GM23338 (cell line): ENCODE measurements at regions not wholly inside any gene's neighbourhood (a gene's known extent, or its start where the extent isn't known, plus 50 kb on each side); places are given as distances from the start of the nearest gene placed in this dataset.
A peak's percentile ranks its signal among the peaks of the same experiment; 100 is the strongest.

Experiments
- ATAC-seq: fragments of 200-7000 bp; cut with Tn5 transposase; 3 replicates; pipeline ENCODE4 v1.9.1; 2020
- DNase-seq: peaks from one replicate; pipeline ENCODE4 v3.0.0-alpha.2; 2015; ENCODE audit warnings: low spot score
- H2AFZ ChIP-seq: fragments of 200-600 bp; sonication (generic); 2 replicates; pipeline ENCODE4 v1.8.0; 2016; ENCODE audit warnings: antibody characterized with exemption, mild to moderate bottlenecking, moderate library complexity
- H3F3A ChIP-seq: fragments of 200-600 bp; sonication (generic); replicated peaks from 2 replicates; pipeline ENCODE4 v1.8.0; 2017; ENCODE audit warnings: antibody characterized with exemption, mixed run types, low read depth
- H3K27ac ChIP-seq: fragments of 200-600 bp; sonication (generic); 2 replicates; pipeline ENCODE4 v1.6.1; 2016; ENCODE audit warnings: low read depth
- H3K27me3 ChIP-seq: fragments of 200-600 bp; sonication (generic); 2 replicates; pipeline ENCODE4 v1.8.0; 2016; ENCODE audit warnings: mild to moderate bottlenecking, mixed run types, moderate library complexity; ENCODE audit not compliant: insufficient read depth
- H3K36me3 ChIP-seq: fragments of 200-600 bp; sonication (generic); 2 replicates; pipeline ENCODE4 v1.8.0; 2016; ENCODE audit warnings: mild to moderate bottlenecking; ENCODE audit not compliant: insufficient read depth
- H3K4me1 ChIP-seq: fragments of 200-600 bp; sonication (generic); 2 replicates; pipeline ENCODE4 v1.8.0; 2016; ENCODE audit warnings: mild to moderate bottlenecking, moderate library complexity; ENCODE audit not compliant: insufficient read depth
- H3K4me2 ChIP-seq: fragments of 200-600 bp; sonication (generic); 2 replicates; pipeline ENCODE4 v1.7.1; 2017; ENCODE audit warnings: mixed run types
- H3K4me3 ChIP-seq: fragments of 200-600 bp; sonication (generic); 2 replicates; pipeline ENCODE4 v1.6.1; 2016; ENCODE audit warnings: mixed run types
- H3K79me2 ChIP-seq: fragments of 200-600 bp; sonication (generic); replicated peaks from 2 replicates; pipeline ENCODE4 v1.8.0; 2017; ENCODE audit warnings: mild to moderate bottlenecking; ENCODE audit not compliant: insufficient read depth
- H3K9me2 ChIP-seq: fragments of 200-600 bp; sonication (generic); 2 replicates; pipeline ENCODE4 v1.8.0; 2017; ENCODE audit not compliant: insufficient read depth
- H4K20me1 ChIP-seq: fragments of 200-600 bp; sonication (generic); replicated peaks from 2 replicates; pipeline ENCODE4 v1.8.0; 2017; ENCODE audit warnings: mild to moderate bottlenecking; ENCODE audit not compliant: insufficient read depth
- H3K27ac Mint-ChIP-seq: 2 replicates; pipeline ENCODE4 v1.8.0; 2020; ENCODE audit warnings: inconsistent platforms, mild to moderate bottlenecking, moderate library complexity, mixed read lengths
- H3K27me3 Mint-ChIP-seq: 3 replicates; pipeline ENCODE4 v1.8.0; 2022; ENCODE audit warnings: low read depth, mild to moderate bottlenecking, moderate library complexity, mixed read lengths, inconsistent platforms; ENCODE audit not compliant: insufficient read depth, poor library complexity
- H3K36me3 Mint-ChIP-seq: 3 replicates; pipeline ENCODE4 v1.8.0; 2021; ENCODE audit warnings: low read depth, mild to moderate bottlenecking, inconsistent platforms, moderate library complexity, mixed read lengths
- H3K4me1 Mint-ChIP-seq: 3 replicates; pipeline ENCODE4 v1.8.0; 2020; ENCODE audit warnings: mild to moderate bottlenecking, inconsistent platforms, mixed read lengths
- H3K4me3 Mint-ChIP-seq: 3 replicates; pipeline ENCODE4 v1.8.0; 2021; ENCODE audit warnings: moderate library complexity, mild to moderate bottlenecking, inconsistent platforms, mixed read lengths
- H3K9me3 Mint-ChIP-seq: 3 replicates; pipeline ENCODE4 v1.8.0; 2020; ENCODE audit warnings: moderate library complexity, mild to moderate bottlenecking, inconsistent platforms, mixed read lengths
- CREB1 ChIP-seq: fragments of 250-450 bp; sonication (Bioruptor Pico); IDR thresholded peaks from 2 replicates; pipeline ENCODE4 v1.5.0; 2020; ENCODE audit warnings: low read depth, mild to moderate bottlenecking, moderate library complexity
- CTCF ChIP-seq, 2 experiments: fragments of 200-600 bp in 1 of 2; sonication (generic) in 1 of 2; conservative IDR thresholded peaks; 2 replicates each; pipeline versions ENCODE4 v1.5.1 to v1.6.1; 2016 to 2017; ENCODE audit warnings: antibody characterized with exemption in 2 of 2, low read depth in 2 of 2, mild to moderate bottlenecking in 2 of 2, moderate library complexity in 1 of 2
- ETS1 ChIP-seq: IDR thresholded peaks from 2 replicates; pipeline ENCODE4 v1.6.1; 2016; ENCODE audit warnings: antibody characterized with exemption
- EZH2 ChIP-seq: fragments of 200-600 bp; sonication (generic); IDR thresholded peaks from one replicate; pipeline ENCODE4 v1.8.0; 2017; ENCODE audit warnings: antibody characterized with exemption, mild to moderate bottlenecking, low read depth; ENCODE audit not compliant: unreplicated experiment
- EZH2phosphoT487 ChIP-seq: fragments of 200-600 bp; sonication (generic); IDR thresholded peaks from one replicate; pipeline ENCODE4 v1.8.1; 2018; ENCODE audit warnings: antibody characterized with exemption; ENCODE audit not compliant: unreplicated experiment
- JUNB ChIP-seq: IDR thresholded peaks from one replicate; pipeline ENCODE4 v1.6.1; 2016; ENCODE audit warnings: antibody characterized with exemption; ENCODE audit not compliant: unreplicated experiment
- NANOG ChIP-seq: IDR thresholded peaks from 2 replicates; pipeline ENCODE4 v1.6.1; 2016; ENCODE audit warnings: antibody characterized with exemption, borderline replicate concordance
- POLR2AphosphoS5 ChIP-seq: IDR thresholded peaks from 2 replicates; pipeline ENCODE4 v1.6.1; 2016; ENCODE audit warnings: antibody characterized with exemption, low read depth
- REST ChIP-seq: IDR thresholded peaks from one replicate; pipeline ENCODE4 v1.6.1; 2018; ENCODE audit warnings: antibody characterized with exemption; ENCODE audit not compliant: unreplicated experiment
- STAT1 ChIP-seq: IDR thresholded peaks from one replicate; pipeline ENCODE4 v1.6.1; 2016; ENCODE audit warnings: antibody characterized with exemption; ENCODE audit not compliant: unreplicated experiment
- ZNF114 ChIP-seq: fragments of 250-450 bp; sonication (Bioruptor Pico); IDR thresholded peaks from 2 replicates; pipeline ENCODE4 v1.5.0; 2020; ENCODE audit warnings: mild to moderate bottlenecking, moderate library complexity
- ZNF331 ChIP-seq: fragments of 250-450 bp; sonication (Bioruptor Pico); IDR thresholded peaks from 2 replicates; pipeline ENCODE4 v1.5.0; 2020; ENCODE audit warnings: low read depth, mild to moderate bottlenecking, moderate library complexity
- ZNF462 ChIP-seq: fragments of 250-450 bp; sonication (Bioruptor Pico); IDR thresholded peaks from 2 replicates; pipeline ENCODE4 v1.5.0; 2020; ENCODE audit warnings: mild to moderate bottlenecking, moderate library complexity

- no peak for TF ChIP-seq CREB1
- TF ChIP-seq POLR2AphosphoS5 = no peak
- no peak for TF ChIP-seq EZH2
- no peak for TF ChIP-seq ZNF114 (CRISPR knock-in tag)
- TF ChIP-seq NANOG = no peak
- TF ChIP-seq ZNF331 (CRISPR knock-in tag) = no peak
These were observed 192.5 kb downstream of the KLF12 start (continued) for GRCh38 chr13:73941752-73942151.

- no peaks in the 10 kb centered on the region for H3K9me3 Mint-ChIP-seq
- peaks cover 3% of the 10 kb centered on the region; the same call in 2 of the 3 replicates for H3K36me3 Mint-ChIP-seq
- H2AFZ ChIP-seq = no peak overlapping the region
- H3K4me2 ChIP-seq = no peak overlapping the region
- peaks cover 28% of the 10 kb centered on the region for H3K4me1 ChIP-seq
- no peak overlapping the region for H3K27ac ChIP-seq
- H3K4me3 ChIP-seq = no peak overlapping the region
- peaks cover 45% of the 10 kb centered on the region for H3K4me1 Mint-ChIP-seq
- H3K36me3 ChIP-seq = no peaks in the 10 kb centered on the region
- no peaks in the 10 kb centered on the region for H3K27me3 Mint-ChIP-seq
- peak; percentile 53 for ATAC-seq
- no peak overlapping the region for H3K4me3 Mint-ChIP-seq
- no peak for DNase-seq
- no peak for TF ChIP-seq EZH2phosphoT487
- no peak for TF ChIP-seq JUNB
- no peak for TF ChIP-seq ZNF331 (CRISPR knock-in tag)
- no peak for TF ChIP-seq NANOG
- TF ChIP-seq POLR2AphosphoS5 = no peak
- TF ChIP-seq CTCF (conservative IDR thresholded peaks at IDR 0.05; ENCODE audit: low read depth in 2 of 2) = no peak
- TF ChIP-seq CREB1 = no peak
- no peak for TF ChIP-seq STAT1
- no peak for TF ChIP-seq REST
- no peak for TF ChIP-seq ZNF462 (CRISPR knock-in tag)
- TF ChIP-seq ETS1 = no peak
- no peak for TF ChIP-seq ZNF114 (CRISPR knock-in tag)
- no peak for TF ChIP-seq EZH2
- H3K79me2 ChIP-seq = no peaks in the 10 kb centered on the region
- no peaks in the 10 kb centered on the region for H3K9me2 ChIP-seq
- no peaks in the 10 kb centered on the region for H3F3A ChIP-seq
- no peaks in the 10 kb centered on the region for H4K20me1 ChIP-seq
- no peaks in the 10 kb centered on the region for H3K27me3 ChIP-seq
- no peak overlapping the region for H3K27ac Mint-ChIP-seq
These were observed 194.1 kb downstream of the KLF12 start for GRCh38 chr13:73940098-73940497.
